CD4-positive, alpha-beta T cell (primary cell): ENCODE measurements at regions not wholly inside any gene's neighbourhood (a gene's known extent, or its start where the extent isn't known, plus 50 kb on each side); places are given as distances from the start of the nearest gene placed in this dataset.

Experiments
- ATAC-seq: fragments of 200-7000 bp; cut with Tn5 transposase; one replicate; pipeline ENCODE4 v1.10.0; 2022; ENCODE audit warnings: mild to moderate bottlenecking; ENCODE audit not compliant: poor library complexity
- CTCF ChIA-PET: fragments of 350-600 bp; sonication (Branson Sonifier 250); formaldehyde crosslinking; loops from one replicate; lab custom pipeline; 2021; ENCODE audit warnings: antibody characterized with exemption, inconsistent platforms; lab: Charles Lee
- POLR2A ChIA-PET: fragments of 350-600 bp; sonication (Branson Sonifier 250); formaldehyde crosslinking; loops from one replicate; lab custom pipeline; 2021; ENCODE audit warnings: antibody characterized with exemption, inconsistent platforms; lab: Charles Lee
- DNase-seq, 14 experiments: peaks; one replicate each; pipeline ENCODE4 v3.0.0-alpha.2; 2013 to 2020; ENCODE audit warnings: mixed read lengths in 2 of 14
- H3K27ac ChIP-seq, 2 donors: one replicate each; pipeline versions ENCODE4 v1.5.1 to v1.7.0; 2013; ENCODE audit warnings: low read length in 2 of 2, low read depth in 1 of 2, mild to moderate bottlenecking in 1 of 2
- H3K27me3 ChIP-seq, 2 experiments: 1 replicate in 1 of 2; 2 replicates in 1 of 2; pipeline versions ENCODE4 v1.6.1 to v1.7.0; 2013; ENCODE audit warnings: low read length in 2 of 2, control low read depth in 1 of 2, mild to moderate bottlenecking in 1 of 2, moderate library complexity in 1 of 2; ENCODE audit not compliant: insufficient read depth in 2 of 2, control insufficient read depth in 1 of 2
- H3K36me3 ChIP-seq: one replicate; pipeline ENCODE4 v1.6.1; 2013; ENCODE audit warnings: low read length, control low read depth; ENCODE audit not compliant: insufficient read depth
- H3K4me1 ChIP-seq: one replicate; pipeline ENCODE4 v1.6.1; 2013; ENCODE audit warnings: low read length, control low read depth; ENCODE audit not compliant: insufficient read depth
- H3K4me3 ChIP-seq: one replicate; pipeline ENCODE4 v1.5.1; 2013; ENCODE audit warnings: mild to moderate bottlenecking, low read length, moderate library complexity
- H3K9me3 ChIP-seq, 2 experiments: 1 replicate in 1 of 2; 2 replicates in 1 of 2; pipeline versions ENCODE4 v1.6.1 to v1.7.0; 2013; ENCODE audit warnings: low read length in 2 of 2, mild to moderate bottlenecking in 2 of 2, control low read depth in 1 of 2, moderate library complexity in 1 of 2; ENCODE audit not compliant: control insufficient read depth in 1 of 2, insufficient read depth in 1 of 2
- H3K27ac Mint-ChIP-seq: one replicate; pipeline ENCODE4 v1.8.0; 2020; ENCODE audit warnings: mixed read lengths
- H3K27me3 Mint-ChIP-seq: one replicate; pipeline ENCODE4 v1.8.0; 2021; ENCODE audit warnings: mixed read lengths
- H3K36me3 Mint-ChIP-seq: one replicate; pipeline ENCODE4 v1.8.0; 2021; ENCODE audit warnings: low read depth, mixed read lengths
- H3K4me1 Mint-ChIP-seq: one replicate; pipeline ENCODE4 v1.8.0; 2021; ENCODE audit warnings: low read depth, mixed read lengths
- H3K4me3 Mint-ChIP-seq: one replicate; pipeline ENCODE4 v1.8.0; 2020; ENCODE audit warnings: mild to moderate bottlenecking, mixed read lengths
- H3K9me3 Mint-ChIP-seq: one replicate; pipeline ENCODE4 v1.8.0; 2020; ENCODE audit warnings: mixed read lengths
- CTCF ChIP-seq: fragments of 200-600 bp; IDR thresholded peaks from one replicate; pipeline ENCODE4 v1.8.0; 2022; ENCODE audit warnings: antibody characterized with exemption, mild to moderate bottlenecking
- intact Hi-C, 2 experiments: fragments of 100-400 bp; cut with DNase I in 1 of 2; cut with micrococcal nuclease in 1 of 2; formaldehyde crosslinking; loops; one replicate each; pipeline versions ENCODE4 v1.15.1 to v1.9.0; 2023 to 2025; cut with DNase I, micrococcal nuclease

DNA sequence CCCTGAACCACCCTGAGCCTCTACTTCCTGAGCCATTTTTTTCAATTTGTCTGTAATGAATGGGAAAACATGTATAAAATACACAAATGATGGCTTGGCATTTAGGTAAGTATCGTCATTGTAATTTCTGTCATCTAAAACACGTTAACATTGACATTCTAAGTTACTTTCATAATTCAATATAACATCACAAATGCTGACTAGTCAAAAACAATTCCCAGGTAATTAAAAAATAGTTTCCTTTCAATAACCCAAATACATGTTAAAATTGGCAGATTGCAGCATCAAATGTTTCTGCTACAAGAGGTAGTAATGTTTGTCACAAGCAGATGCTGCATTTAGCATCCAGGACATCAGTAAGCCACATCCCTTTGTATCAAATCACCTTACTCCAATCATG, 776.4 kb downstream of the KCTD16 start:
- ChIA-PET POLR2A (no interaction called here), CTCF (no interaction called here)
- Mint-ChIP-seq H3K27ac (no peak overlapping the region), H3K4me3 (no peak overlapping the region), H3K4me1 (no peaks in the 10 kb centered on the region), H3K36me3 (no peaks in the 10 kb centered on the region), H3K9me3 (peaks cover 7% of the 10 kb centered on the region), H3K27me3 (no peaks in the 10 kb centered on the region)
- H3K36me3 ChIP-seq = no peaks in the 10 kb centered on the region
- DNase-seq = no peak
- TF ChIP-seq CTCF = no peak
- no peaks in the 10 kb centered on the region for H3K4me1 ChIP-seq
- H3K4me3 ChIP-seq = no peak overlapping the region
- no peaks in the 10 kb centered on the region for H3K27me3 ChIP-seq
- ATAC-seq = no peak
- H3K9me3 ChIP-seq = no peaks in the 10 kb centered on the region
- intact Hi-C loops = no loop called here
- no peak overlapping the region for H3K27ac ChIP-seq

GRCh38 chr5:144945503-144945902, 774.8 kb downstream of the KCTD16 start:
- no peak overlapping the region for H3K4me3 ChIP-seq
- no peak for TF ChIP-seq CTCF
- intact Hi-C loops = no loop called here
- Mint-ChIP-seq H3K36me3 (no peaks in the 10 kb centered on the region), H3K4me3 (no peak overlapping the region), H3K9me3 (peaks cover 7% of the 10 kb centered on the region), H3K27ac (no peak overlapping the region), H3K27me3 (no peaks in the 10 kb centered on the region), H3K4me1 (no peaks in the 10 kb centered on the region)
- DNase-seq (no peak), ATAC-seq (no peak)
- no peak overlapping the region for H3K27ac ChIP-seq
- H3K9me3 ChIP-seq = no peaks in the 10 kb centered on the region
- ChIA-PET POLR2A (no interaction called here), CTCF (interaction anchor here (1.8 kb wide), 1 partner anchor 17 kb away, joined by 4 read pairs; no protein-coding TSS in a partner anchor)
- no peaks in the 10 kb centered on the region for H3K36me3 ChIP-seq
- no peaks in the 10 kb centered on the region for H3K27me3 ChIP-seq
- H3K4me1 ChIP-seq = no peaks in the 10 kb centered on the region

GRCh38 chr5:144944936-144945335, 774.3 kb downstream of the KCTD16 start:
- Histone ChIP-seq H3K4me3 (no peak overlapping the region), H3K27ac (no peak overlapping the region), H3K36me3 (no peaks in the 10 kb centered on the region), H3K4me1 (no peaks in the 10 kb centered on the region), H3K9me3 (no peaks in the 10 kb centered on the region), H3K27me3 (no peaks in the 10 kb centered on the region)
- POLR2A ChIA-PET = no interaction called here
- DNase-seq (no peak), ATAC-seq (no peak)
- CTCF ChIA-PET = interaction anchor here (1.8 kb wide), 1 partner anchor 17 kb away, joined by 4 read pairs; no protein-coding TSS in a partner anchor
- Mint-ChIP-seq H3K36me3 (no peaks in the 10 kb centered on the region), H3K4me1 (no peaks in the 10 kb centered on the region), H3K27ac (no peak overlapping the region), H3K4me3 (no peak overlapping the region), H3K27me3 (no peaks in the 10 kb centered on the region), H3K9me3 (peaks cover 4% of the 10 kb centered on the region)
- no peak for TF ChIP-seq CTCF
- intact Hi-C loops = no loop called here
